Naive thymus-derived CD4-positive, alpha-beta T cell (primary cell): ENCODE measurements at regions not wholly inside any gene's neighbourhood (a gene's known extent, or its start where the extent isn't known, plus 50 kb on each side); places are given as distances from the start of the nearest gene placed in this dataset.

Experiments
- ATAC-seq: fragments of 150-1000 bp; cut with Tn5 transposase; 2 replicates; pipeline ENCODE4 v1.10.0; 2021; ENCODE audit warnings: mild to moderate bottlenecking, moderate library complexity
- CTCF ChIA-PET: fragments of 350-600 bp; sonication (Branson Sonifier 250); formaldehyde crosslinking; loops from one replicate; lab custom pipeline; 2021; ENCODE audit warnings: antibody characterized with exemption; lab: Charles Lee
- POLR2A ChIA-PET: fragments of 350-600 bp; sonication (Branson Sonifier 250); formaldehyde crosslinking; loops from one replicate; lab custom pipeline; 2021; ENCODE audit warnings: antibody characterized with exemption, inconsistent platforms; lab: Charles Lee
- DNase-seq, 9 donors: peaks; one replicate each; pipeline versions ENCODE4 v3.0.0 to v3.0.0-alpha.2; 2020 to 2022; ENCODE audit warnings: mixed read lengths in 1 of 9
- H3K27ac ChIP-seq: one replicate; pipeline ENCODE4 v1.7.0; 2013; ENCODE audit warnings: mild to moderate bottlenecking, low read depth, low read length, moderate library complexity
- H3K27me3 ChIP-seq, 2 donors: one replicate each; pipeline ENCODE4 v1.7.0; 2013; ENCODE audit warnings: low read length in 2 of 2, mild to moderate bottlenecking in 2 of 2, moderate library complexity in 2 of 2; ENCODE audit not compliant: control insufficient read depth in 2 of 2, insufficient read depth in 2 of 2
- H3K36me3 ChIP-seq, 3 experiments: 1 replicate in 2 of 3; 2 replicates in 1 of 3; pipeline ENCODE4 v1.7.0; 2013; ENCODE audit warnings: low read length in 3 of 3, mild to moderate bottlenecking in 3 of 3, moderate library complexity in 1 of 3; ENCODE audit not compliant: insufficient read depth in 3 of 3, control insufficient read depth in 2 of 3
- H3K4me1 ChIP-seq, 2 donors: one replicate each; pipeline ENCODE4 v1.7.0; 2013; ENCODE audit warnings: low read length in 2 of 2, mild to moderate bottlenecking in 2 of 2, moderate library complexity in 1 of 2; ENCODE audit not compliant: control insufficient read depth in 2 of 2, insufficient read depth in 2 of 2
- H3K4me3 ChIP-seq: 2 replicates; pipeline ENCODE4 v1.7.0; 2013; ENCODE audit warnings: mild to moderate bottlenecking, low read length
- H3K9me3 ChIP-seq, 3 experiments: 1 replicate in 2 of 3; 2 replicates in 1 of 3; pipeline ENCODE4 v1.7.0; 2013; ENCODE audit warnings: low read length in 3 of 3; ENCODE audit not compliant: control insufficient read depth in 2 of 3
- H3K27ac Mint-ChIP-seq, 9 donors: one replicate each; pipeline ENCODE4 v1.8.0; 2020 to 2022; ENCODE audit warnings: mixed read lengths in 9 of 9, mild to moderate bottlenecking in 8 of 9, moderate library complexity in 5 of 9, inconsistent platforms in 2 of 9
- H3K27me3 Mint-ChIP-seq, 5 donors: one replicate each; pipeline ENCODE4 v1.8.0; 2021 to 2022; ENCODE audit warnings: mixed read lengths in 5 of 5, mild to moderate bottlenecking in 1 of 5
- H3K36me3 Mint-ChIP-seq, 5 donors: one replicate each; pipeline ENCODE4 v1.8.0; 2020 to 2022; ENCODE audit warnings: mixed read lengths in 5 of 5, mild to moderate bottlenecking in 3 of 5, inconsistent platforms in 1 of 5
- H3K4me1 Mint-ChIP-seq, 7 donors: one replicate each; pipeline ENCODE4 v1.8.0; 2020 to 2022; ENCODE audit warnings: mixed read lengths in 7 of 7, mild to moderate bottlenecking in 3 of 7, inconsistent platforms in 1 of 7
- H3K4me3 Mint-ChIP-seq, 10 donors: one replicate each; pipeline ENCODE4 v1.8.0; 2020 to 2022; ENCODE audit warnings: mild to moderate bottlenecking in 10 of 10, mixed read lengths in 10 of 10, moderate library complexity in 6 of 10, inconsistent platforms in 2 of 10
- H3K9me3 Mint-ChIP-seq, 11 donors: one replicate each; pipeline ENCODE4 v1.8.0; 2020 to 2022; ENCODE audit warnings: mixed read lengths in 11 of 11, mild to moderate bottlenecking in 4 of 11, inconsistent platforms in 1 of 11, moderate library complexity in 1 of 11
- intact Hi-C, 2 donors: fragments of 100-400 bp; cut with micrococcal nuclease; formaldehyde crosslinking; loops; one replicate each; pipeline ENCODE4 v1.15.1; 2023

GRCh38 chr6:121856296-121856695, 420.9 kb downstream of the GJA1 start:
- no peak for DNase-seq
- Histone ChIP-seq H3K36me3 (no peaks in the 10 kb centered on the region), H3K9me3 (no peaks in the 10 kb centered on the region), H3K27me3 (no peaks in the 10 kb centered on the region), H3K4me3 (no peak overlapping the region), H3K27ac (no peak overlapping the region), H3K4me1 (no peaks in the 10 kb centered on the region)
- ChIA-PET CTCF (no interaction called here), POLR2A (no interaction called here)
- peaks cover 0 to 1% (median 0%) of the 10 kb centered on the region in 5 donors for H3K36me3 Mint-ChIP-seq
- H3K27me3 Mint-ChIP-seq = peaks cover 0 to 8% (median 0%) of the 10 kb centered on the region in 5 donors
- ATAC-seq = no peak
- no peaks in the 10 kb centered on the region for H3K4me1 Mint-ChIP-seq
- no peak overlapping the region for H3K27ac Mint-ChIP-seq
- no peak overlapping the region for H3K4me3 Mint-ChIP-seq
- peaks cover 0 to under 1% (median 0%) of the 10 kb centered on the region in 11 donors for H3K9me3 Mint-ChIP-seq
- intact Hi-C loops = no loop called here

- Histone ChIP-seq H3K4me1 (no peaks in the 10 kb centered on the region), H3K27ac (no peak overlapping the region), H3K36me3 (no peaks in the 10 kb centered on the region), H3K4me3 (no peak overlapping the region), H3K9me3 (no peaks in the 10 kb centered on the region), H3K27me3 (no peaks in the 10 kb centered on the region)
- ChIA-PET CTCF (no interaction called here), POLR2A (interaction anchor here (0.6 kb wide), 2 partner anchors 27 to 156 kb away, joined by 3 to 7 read pairs; no protein-coding TSS in a partner anchor)
- Mint-ChIP-seq H3K27ac (no peak overlapping the region), H3K9me3 (peaks cover 0 to 9% (median 0%) of the 10 kb centered on the region in 11 donors), H3K36me3 (peaks cover 0 to 6% (median 0%) of the 10 kb centered on the region in 5 donors), H3K4me1 (no peaks in the 10 kb centered on the region), H3K27me3 (peaks cover 0 to 8% (median 0%) of the 10 kb centered on the region in 5 donors), H3K4me3 (no peak overlapping the region)
- ATAC-seq (no peak), DNase-seq (no peak)
- intact Hi-C loops = no loop called here
Measured at GRCh38 chr6:121857551-121857950, 422.1 kb downstream of the GJA1 start.

GRCh38 chr6:121858310-121858709, 422.9 kb downstream of the GJA1 start:
- ChIA-PET POLR2A (no interaction called here), CTCF (no interaction called here)
- no peaks in the 10 kb centered on the region for H3K36me3 ChIP-seq
- no peaks in the 10 kb centered on the region for H3K4me1 ChIP-seq
- H3K4me3 Mint-ChIP-seq = no peak overlapping the region
- DNase-seq (no peak), ATAC-seq (no peak)
- intact Hi-C loops = no loop called here
- H3K4me1 Mint-ChIP-seq = no peaks in the 10 kb centered on the region
- peaks cover 0 to 9% (median 0%) of the 10 kb centered on the region in 11 donors for H3K9me3 Mint-ChIP-seq
- peak overlapping the region in 1 of 9 donors; percentile 9 for H3K27ac Mint-ChIP-seq
- no peak overlapping the region for H3K4me3 ChIP-seq
- H3K27me3 ChIP-seq = no peaks in the 10 kb centered on the region
- H3K27me3 Mint-ChIP-seq = peaks cover 0 to 8% (median 0%) of the 10 kb centered on the region in 5 donors
- H3K27ac ChIP-seq = no peak overlapping the region
- peaks cover 0 to 6% (median 0%) of the 10 kb centered on the region in 5 donors for H3K36me3 Mint-ChIP-seq
- H3K9me3 ChIP-seq = no peaks in the 10 kb centered on the region

DNA sequence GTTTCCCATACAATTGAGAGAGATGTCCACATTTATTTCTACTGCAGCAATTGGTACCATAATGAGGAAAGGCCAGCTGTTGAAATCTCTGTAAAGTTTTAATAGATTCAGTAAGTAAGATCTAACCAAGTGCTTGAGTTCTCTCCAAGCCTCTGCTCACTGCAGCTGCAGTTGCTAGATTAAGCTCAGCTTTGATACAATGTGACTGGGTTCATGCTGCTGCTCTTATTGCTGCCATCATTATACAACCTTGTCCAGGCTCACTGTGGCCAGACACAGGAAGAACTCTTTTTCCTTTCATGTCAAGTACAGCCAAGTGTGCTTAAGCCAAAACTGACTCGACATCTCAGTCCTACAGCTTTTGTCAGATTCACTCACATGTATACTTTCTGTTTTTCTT, 423.5 kb downstream of the GJA1 start:
- ChIA-PET CTCF (no interaction called here), POLR2A (no interaction called here)
- no peak for ATAC-seq
- no peaks in the 10 kb centered on the region for H3K9me3 ChIP-seq
- Mint-ChIP-seq H3K36me3 (peaks cover 0 to 6% (median 0%) of the 10 kb centered on the region in 5 donors), H3K27ac (no peak overlapping the region), H3K4me1 (no peaks in the 10 kb centered on the region), H3K9me3 (peaks cover 0 to 9% (median 0%) of the 10 kb centered on the region in 11 donors), H3K27me3 (peaks cover 0 to 3% (median 0%) of the 10 kb centered on the region in 5 donors), H3K4me3 (no peak overlapping the region)
- intact Hi-C loops = no loop called here
- no peaks in the 10 kb centered on the region for H3K27me3 ChIP-seq
- H3K4me1 ChIP-seq = no peaks in the 10 kb centered on the region
- no peak overlapping the region for H3K27ac ChIP-seq
- no peaks in the 10 kb centered on the region for H3K36me3 ChIP-seq
- no peak overlapping the region for H3K4me3 ChIP-seq
- no peak for DNase-seq

DNA sequence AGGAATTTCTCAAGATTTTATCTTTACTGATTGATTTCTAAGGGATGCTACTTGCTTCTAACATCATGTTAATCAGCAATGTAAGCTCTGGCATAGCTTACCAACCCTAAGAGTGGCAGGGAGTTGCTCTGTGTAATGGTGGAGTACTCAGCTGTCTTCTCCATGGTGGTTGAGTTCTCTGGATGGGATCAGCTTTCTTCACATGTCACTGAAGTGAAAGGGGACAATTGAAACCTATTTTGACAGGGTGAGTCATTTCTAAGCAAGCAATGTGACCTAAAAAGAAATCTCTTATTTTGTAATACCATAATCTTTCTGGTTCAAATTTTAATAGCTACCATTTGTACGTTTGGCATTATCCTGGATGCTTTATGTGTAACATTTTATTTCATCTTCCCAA, 430.4 kb downstream of the GJA1 start:
- Mint-ChIP-seq H3K36me3 (peaks cover 0 to 9% (median 0%) of the 10 kb centered on the region in 5 donors), H3K27ac (no peak overlapping the region), H3K9me3 (peaks cover 0 to 9% (median 0%) of the 10 kb centered on the region in 11 donors), H3K27me3 (peaks cover 0 to 3% (median 0%) of the 10 kb centered on the region in 5 donors), H3K4me1 (no peaks in the 10 kb centered on the region), H3K4me3 (no peak overlapping the region)
- Histone ChIP-seq H3K9me3 (no peaks in the 10 kb centered on the region), H3K27me3 (no peaks in the 10 kb centered on the region), H3K4me3 (no peak overlapping the region), H3K27ac (no peak overlapping the region), H3K36me3 (no peaks in the 10 kb centered on the region), H3K4me1 (no peaks in the 10 kb centered on the region)
- ATAC-seq (no peak), DNase-seq (no peak)
- CTCF ChIA-PET = no interaction called here
- intact Hi-C loops = no loop called here
- POLR2A ChIA-PET = no interaction called here

DNA sequence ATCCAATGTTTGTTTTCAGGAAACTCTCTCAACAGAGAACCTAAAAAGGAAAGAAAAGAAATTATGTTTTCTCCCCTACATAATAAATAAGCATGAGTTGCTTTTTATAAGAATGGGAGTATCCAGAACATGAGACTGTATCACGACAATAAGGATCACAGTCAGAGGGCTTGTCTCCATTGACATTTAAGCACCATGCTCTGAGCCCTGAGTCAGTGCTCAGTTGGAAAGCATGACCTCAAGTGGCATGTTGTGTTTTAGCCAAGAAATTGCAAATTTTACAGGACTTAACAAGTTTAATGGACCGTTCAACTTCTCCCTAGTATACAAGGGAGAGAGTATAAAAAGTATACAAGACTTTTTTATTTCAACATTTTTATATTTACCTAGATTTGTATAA, 431.6 kb downstream of the GJA1 start:
- H3K4me3 Mint-ChIP-seq = no peak overlapping the region
- H3K9me3 Mint-ChIP-seq = peaks cover 0 to 2% (median 0%) of the 10 kb centered on the region in 11 donors
- ATAC-seq (no peak), DNase-seq (no peak)
- peaks cover 0 to 7% (median 0%) of the 10 kb centered on the region in 5 donors for H3K27me3 Mint-ChIP-seq
- no peak overlapping the region for H3K4me3 ChIP-seq
- H3K27ac Mint-ChIP-seq = no peak overlapping the region
- ChIA-PET POLR2A (no interaction called here), CTCF (no interaction called here)
- H3K36me3 Mint-ChIP-seq = peaks cover 0 to 3% (median 0%) of the 10 kb centered on the region in 5 donors
- intact Hi-C loops = no loop called here
- no peaks in the 10 kb centered on the region for H3K9me3 ChIP-seq
- no peaks in the 10 kb centered on the region for H3K27me3 ChIP-seq
- H3K27ac ChIP-seq = no peak overlapping the region
- no peaks in the 10 kb centered on the region for H3K4me1 Mint-ChIP-seq
- H3K36me3 ChIP-seq = no peaks in the 10 kb centered on the region
- no peaks in the 10 kb centered on the region for H3K4me1 ChIP-seq

DNA sequence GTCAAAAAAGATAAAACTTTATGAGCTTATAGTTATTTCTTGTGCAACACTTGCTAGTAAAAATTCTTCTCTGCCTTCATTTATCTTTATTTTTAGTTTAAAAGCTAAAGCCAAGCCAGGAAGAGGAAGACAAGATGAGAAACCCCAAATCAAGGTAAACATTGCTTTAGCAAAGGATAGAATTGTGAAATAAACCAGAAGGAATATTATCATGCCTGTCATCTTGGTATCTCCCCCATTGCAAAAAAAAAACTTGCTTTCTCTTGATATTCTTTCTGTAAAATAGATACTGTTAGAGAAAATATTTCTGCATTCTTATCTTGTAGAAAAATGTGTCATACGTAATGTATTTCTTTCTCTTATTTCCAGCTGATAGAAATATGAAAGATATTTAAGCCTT, 432.8 kb downstream of the GJA1 start:
- Mint-ChIP-seq H3K4me1 (no peaks in the 10 kb centered on the region), H3K9me3 (peaks cover 0 to 5% (median 0%) of the 10 kb centered on the region in 11 donors), H3K36me3 (peaks cover 0 to 3% (median 0%) of the 10 kb centered on the region in 5 donors), H3K27me3 (peaks cover 0 to 7% (median 3%) of the 10 kb centered on the region in 5 donors), H3K27ac (no peak overlapping the region), H3K4me3 (no peak overlapping the region)
- H3K9me3 ChIP-seq = no peaks in the 10 kb centered on the region
- no peaks in the 10 kb centered on the region for H3K27me3 ChIP-seq
- H3K36me3 ChIP-seq = no peaks in the 10 kb centered on the region
- H3K4me1 ChIP-seq = no peaks in the 10 kb centered on the region
- intact Hi-C loops = no loop called here
- no peak overlapping the region for H3K27ac ChIP-seq
- CTCF ChIA-PET = no interaction called here
- DNase-seq = no peak
- H3K4me3 ChIP-seq = no peak overlapping the region
- POLR2A ChIA-PET = no interaction called here
- no peak for ATAC-seq
